Brain microvascular endothelial cell (primary cell): ENCODE measurements at regions not wholly inside any gene's neighbourhood (a gene's known extent, or its start where the extent isn't known, plus 50 kb on each side); places are given as distances from the start of the nearest gene placed in this dataset.

Source experiments
- DNase-seq: peaks from one replicate; pipeline ENCODE4 v3.0.0-alpha.2; 2020
- H3K27ac ChIP-seq: fragments of 250-450 bp; sonication (Bioruptor Pico); 2 replicates; pipeline ENCODE4 v1.5.1; 2020; ENCODE audit warnings: mild to moderate bottlenecking, moderate library complexity
- H3K27me3 ChIP-seq: fragments of 250-450 bp; sonication (Bioruptor Pico); replicated peaks from 2 replicates; pipeline ENCODE4 v1.5.1; 2020; ENCODE audit warnings: mild to moderate bottlenecking
- H3K36me3 ChIP-seq: fragments of 250-450 bp; sonication (Bioruptor Pico); replicated peaks from 2 replicates; pipeline ENCODE4 v1.5.1; 2020; ENCODE audit warnings: mild to moderate bottlenecking
- H3K4me3 ChIP-seq: 2 replicates; pipeline ENCODE4 v1.5.1; 2011; ENCODE audit warnings: low read depth, mild to moderate bottlenecking, control low read depth, low read length, moderate library complexity
- in situ Hi-C: cut with HindIII; loops from 2 replicates; pipeline ENCODE4 v1.10.0; 2017; ENCODE audit warnings: low sequenced_read_pairs, low pct_ligation_motif_present
- TF ChIP-seq, protein P1 (sequence below): IDR thresholded peaks from 2 replicates; pipeline ENCODE4 v1.5.1; 2011; ENCODE audit warnings: low read depth, mild to moderate bottlenecking, moderate library complexity, low read length, control low read depth, inconsistent platforms; ENCODE audit errors: missing control alignments

DNA sequence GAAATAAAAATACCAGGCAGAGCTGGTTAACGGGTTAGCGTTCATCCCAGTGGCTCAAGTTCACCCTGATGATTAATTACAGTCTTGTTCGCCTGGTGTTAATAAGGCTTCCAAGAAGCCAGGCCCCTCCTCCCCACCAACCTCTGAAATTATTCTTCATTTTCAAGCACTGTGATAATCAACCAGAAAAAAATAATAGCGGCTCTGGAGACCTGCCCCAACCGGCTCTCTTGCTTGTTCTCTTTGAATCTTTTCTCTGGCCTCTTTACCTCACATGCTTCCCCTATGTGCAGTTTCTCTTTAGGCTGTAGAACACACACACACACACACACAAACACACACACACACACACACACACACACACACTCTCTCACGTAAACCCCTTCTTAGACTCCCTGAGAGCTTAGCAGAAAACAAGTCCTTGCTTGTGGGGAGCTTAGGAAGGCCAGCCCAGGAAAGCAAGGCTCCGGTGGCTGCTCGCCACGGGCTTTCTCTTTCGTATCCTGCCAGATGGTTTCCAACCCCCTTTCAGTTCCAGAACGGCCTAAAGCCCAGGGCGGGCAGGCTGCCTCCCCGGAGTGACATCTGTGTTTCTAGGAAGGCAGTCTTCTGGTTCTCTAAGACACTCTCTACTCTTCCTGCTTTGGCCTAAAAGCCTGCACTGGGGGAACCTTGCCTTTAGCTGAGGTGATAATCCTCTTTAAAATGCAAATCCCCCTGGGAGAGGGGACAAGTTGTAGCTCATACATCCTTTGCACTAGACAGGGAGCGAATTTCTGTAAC is 106.4 kb upstream of the SESN3 start:
- Histone ChIP-seq H3K36me3 (no peaks in the 10 kb centered on the region), H3K4me3 (no peak overlapping the region), H3K27me3 (no peaks in the 10 kb centered on the region), H3K27ac (no peak overlapping the region)
- TF ChIP-seq, protein P1, sequence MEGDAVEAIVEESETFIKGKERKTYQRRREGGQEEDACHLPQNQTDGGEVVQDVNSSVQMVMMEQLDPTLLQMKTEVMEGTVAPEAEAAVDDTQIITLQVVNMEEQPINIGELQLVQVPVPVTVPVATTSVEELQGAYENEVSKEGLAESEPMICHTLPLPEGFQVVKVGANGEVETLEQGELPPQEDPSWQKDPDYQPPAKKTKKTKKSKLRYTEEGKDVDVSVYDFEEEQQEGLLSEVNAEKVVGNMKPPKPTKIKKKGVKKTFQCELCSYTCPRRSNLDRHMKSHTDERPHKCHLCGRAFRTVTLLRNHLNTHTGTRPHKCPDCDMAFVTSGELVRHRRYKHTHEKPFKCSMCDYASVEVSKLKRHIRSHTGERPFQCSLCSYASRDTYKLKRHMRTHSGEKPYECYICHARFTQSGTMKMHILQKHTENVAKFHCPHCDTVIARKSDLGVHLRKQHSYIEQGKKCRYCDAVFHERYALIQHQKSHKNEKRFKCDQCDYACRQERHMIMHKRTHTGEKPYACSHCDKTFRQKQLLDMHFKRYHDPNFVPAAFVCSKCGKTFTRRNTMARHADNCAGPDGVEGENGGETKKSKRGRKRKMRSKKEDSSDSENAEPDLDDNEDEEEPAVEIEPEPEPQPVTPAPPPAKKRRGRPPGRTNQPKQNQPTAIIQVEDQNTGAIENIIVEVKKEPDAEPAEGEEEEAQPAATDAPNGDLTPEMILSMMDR = no peak
- DNase-seq = peak; percentile 27
- in situ Hi-C loops = no loop called here

DNA sequence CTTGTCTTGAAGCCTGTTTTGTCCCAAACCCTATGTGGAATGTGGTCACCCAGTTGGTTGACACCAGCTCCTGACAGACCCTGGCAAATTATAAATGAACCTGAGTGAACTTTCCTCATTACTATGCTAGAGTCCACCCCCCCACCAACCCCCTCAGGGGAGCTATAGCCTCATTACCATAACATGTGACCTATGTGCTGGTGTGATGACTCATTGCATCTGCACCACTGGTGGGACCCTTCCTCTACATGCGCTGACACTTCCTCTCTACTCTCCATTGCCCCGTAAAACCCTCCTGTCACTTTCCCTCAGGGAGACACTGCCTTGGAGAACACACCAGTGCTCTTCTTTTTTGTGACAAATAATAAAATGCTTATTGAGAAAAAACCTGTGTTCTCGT is 105.0 kb upstream of the SESN3 start:
- H3K27ac ChIP-seq = no peak overlapping the region
- TF ChIP-seq, protein P1 = no peak
- H3K4me3 ChIP-seq = no peak overlapping the region
- in situ Hi-C loops = no loop called here
- DNase-seq = no peak
- H3K36me3 ChIP-seq = no peaks in the 10 kb centered on the region
- H3K27me3 ChIP-seq = no peaks in the 10 kb centered on the region

DNA sequence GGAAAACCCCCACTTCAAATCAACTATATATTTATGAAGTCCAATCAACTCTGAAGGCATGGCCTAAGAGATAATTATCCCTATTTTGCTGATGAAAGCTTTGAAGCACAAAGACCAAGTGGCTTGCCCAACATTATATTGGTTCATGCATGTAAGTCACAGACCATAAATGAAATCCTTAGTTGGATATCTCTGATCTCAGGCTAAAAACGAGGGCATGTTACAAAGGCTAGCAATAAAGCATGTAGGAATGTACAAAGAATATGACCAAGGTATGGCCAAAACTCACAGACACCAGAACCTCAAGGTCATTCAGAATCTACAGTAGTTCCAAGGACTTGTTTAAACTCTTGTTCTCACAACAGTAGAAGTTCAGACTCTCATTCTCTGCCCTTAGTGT is 100.2 kb upstream of the SESN3 start:
- in situ Hi-C loops = no loop called here
- TF ChIP-seq, protein P1 = no peak
- H3K27me3 ChIP-seq = no peaks in the 10 kb centered on the region

DNA sequence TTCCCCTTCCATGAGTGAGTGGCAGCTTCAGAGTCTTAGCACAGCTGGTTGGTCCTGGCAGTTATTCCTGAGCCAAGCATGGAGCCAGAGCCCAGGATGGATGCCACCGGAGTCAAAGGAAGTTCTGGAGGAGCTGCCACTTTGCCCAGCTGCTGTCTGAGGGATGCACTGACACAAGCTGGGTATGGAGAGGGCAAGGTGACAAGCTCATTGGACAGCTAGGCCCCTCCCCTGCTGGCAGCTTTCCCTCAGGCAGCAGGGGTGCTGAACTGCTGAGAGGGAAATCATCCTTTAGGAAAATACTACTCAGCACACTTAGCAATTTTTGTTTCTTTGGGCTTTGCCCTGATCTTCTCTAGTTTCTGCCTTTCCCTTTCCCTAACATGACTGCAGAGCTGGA is 99.3 kb upstream of the SESN3 start:
- H3K27ac ChIP-seq = no peak overlapping the region
- no peak overlapping the region for H3K4me3 ChIP-seq
- in situ Hi-C loops = no loop called here
- TF ChIP-seq, protein P1 = no peak
- H3K36me3 ChIP-seq = no peaks in the 10 kb centered on the region
- DNase-seq = no peak
- H3K27me3 ChIP-seq = no peaks in the 10 kb centered on the region

More for the DNA sequence above, 100.2 kb upstream of the SESN3 start:
- Histone ChIP-seq H3K27ac (no peak overlapping the region), H3K4me3 (no peak overlapping the region), H3K36me3 (no peaks in the 10 kb centered on the region)
- DNase-seq = no peak

DNA sequence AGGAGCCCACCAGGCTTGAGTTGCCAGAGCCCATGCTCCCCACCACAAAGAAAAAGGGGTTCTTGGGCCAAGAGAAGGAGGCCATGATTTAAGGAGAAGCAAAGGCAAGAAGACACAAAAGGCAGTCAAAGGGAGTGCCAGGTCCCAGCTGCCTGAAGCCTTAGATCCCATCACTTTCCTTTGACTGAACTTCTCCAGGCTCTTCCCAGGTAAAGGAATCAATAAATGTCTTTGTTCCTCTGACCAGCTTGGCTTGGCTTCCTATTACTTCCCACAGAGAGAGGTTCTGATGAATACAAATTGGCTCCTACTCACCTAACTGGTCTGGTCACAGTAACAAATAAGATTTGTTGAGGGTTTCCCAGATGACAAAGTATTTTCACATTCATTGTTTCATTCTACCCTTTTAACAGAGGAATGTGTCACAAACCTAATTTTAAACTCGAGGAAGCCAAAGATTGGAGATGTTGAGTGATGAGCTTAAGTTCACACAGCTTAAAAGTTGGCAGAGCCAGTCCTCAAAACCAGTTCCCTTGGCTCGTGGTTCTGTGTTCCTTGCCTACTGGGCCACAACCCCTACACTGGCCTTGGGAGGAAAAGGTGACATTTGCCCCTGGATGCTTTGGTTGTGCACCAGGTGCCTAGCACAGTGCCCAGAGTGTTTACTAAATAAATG is 96.4 kb upstream of the SESN3 start:
- in situ Hi-C loops = no loop called here
- TF ChIP-seq, protein P1 = no peak
- no peak for DNase-seq
- Histone ChIP-seq H3K27me3 (no peaks in the 10 kb centered on the region), H3K27ac (no peak overlapping the region), H3K36me3 (no peaks in the 10 kb centered on the region), H3K4me3 (no peak overlapping the region)
